ENCODE measurements at regions not wholly inside any gene's neighbourhood (a gene's known extent, or its start where the extent isn't known, plus 50 kb on each side); places are given as distances from the start of the nearest gene placed in this dataset.
"Not testable (repeated sequence)": the region's sequence is repeated elsewhere in the genome, so short reads cannot be mapped to it uniquely, and the experiment has no call there.

- DNase-seq (ENCODE audit: low read depth) = no peak
Observed at GRCh38 chr13:85216576-85216975, 582.6 kb downstream of the SLITRK6 start.

DNA sequence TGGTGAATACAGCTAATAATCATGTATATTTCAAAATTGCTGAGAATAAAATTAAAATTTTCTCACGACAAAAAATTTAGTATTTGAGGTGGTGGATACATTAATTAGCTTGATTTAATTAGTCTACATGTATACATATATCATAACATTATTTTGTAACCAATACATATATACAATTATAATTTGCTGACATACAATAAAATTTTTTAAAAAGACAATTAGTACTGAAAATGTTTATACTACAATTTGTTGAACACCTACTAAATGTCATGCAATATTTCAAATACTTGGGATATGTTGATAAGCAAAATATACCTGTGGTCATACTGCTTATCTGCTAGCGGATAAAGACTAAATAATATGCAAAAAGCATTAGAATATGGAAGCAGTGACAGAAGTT lies 586.5 kb downstream of the SLITRK6 start:
- DNase-seq (ENCODE audit: low read depth) = no peak

- no peak for DNase-seq (ENCODE audit: low read depth)
Observed at GRCh38 chr13:85204668-85205344, 594.4 kb downstream of the SLITRK6 start.

- DNase-seq (ENCODE audit: low read depth) = no peak
Observed at GRCh38 chr13:85197431-85197830, 601.8 kb downstream of the SLITRK6 start.

GRCh38 chr13:85194482-85194881 lies 604.7 kb downstream of the SLITRK6 start:
- no peak for DNase-seq (ENCODE audit: low read depth)

DNA sequence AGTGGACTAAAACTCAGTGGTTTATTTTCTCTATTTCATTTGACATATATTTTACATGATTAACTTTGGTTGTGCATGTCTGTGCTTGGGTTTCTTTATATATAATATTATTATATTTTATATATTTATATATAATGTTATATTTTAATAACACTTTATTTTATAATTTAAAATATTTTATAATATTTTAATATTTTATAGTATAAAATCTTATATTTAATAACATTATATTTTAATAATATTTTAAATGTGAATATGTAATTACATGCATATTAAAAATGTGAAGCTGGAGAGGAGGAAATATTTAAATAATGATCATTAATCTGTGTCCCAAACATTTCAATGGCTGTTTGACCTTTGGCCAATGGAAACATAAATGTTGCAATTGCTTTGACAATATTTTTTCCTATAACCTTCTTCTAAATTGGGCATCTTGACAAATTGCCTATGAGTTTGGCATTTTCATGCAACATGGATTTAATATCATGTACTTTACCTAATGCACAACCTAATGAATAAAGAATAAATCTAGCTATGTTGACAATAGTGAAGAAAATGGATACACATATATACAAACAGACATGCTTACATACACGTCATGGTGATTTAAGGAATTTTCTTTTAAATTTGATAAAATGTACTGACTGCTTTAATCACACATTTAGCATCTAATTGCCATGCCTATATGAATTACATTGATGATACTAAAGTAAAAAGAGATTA lies 607.1 kb downstream of the SLITRK6 start:
- no peak for DNase-seq (ENCODE audit: low read depth)

- no peak for DNase-seq (ENCODE audit: low read depth)
Observed at GRCh38 chr13:85186356-85187045, 612.7 kb downstream of the SLITRK6 start.

- no peak for DNase-seq (ENCODE audit: low read depth)
Observed at GRCh38 chr13:85174291-85174690, 624.9 kb downstream of the SLITRK6 start.

GRCh38 chr13:85170372-85170771 lies 628.8 kb downstream of the SLITRK6 start:
- no peak for DNase-seq (ENCODE audit: low read depth)

DNA sequence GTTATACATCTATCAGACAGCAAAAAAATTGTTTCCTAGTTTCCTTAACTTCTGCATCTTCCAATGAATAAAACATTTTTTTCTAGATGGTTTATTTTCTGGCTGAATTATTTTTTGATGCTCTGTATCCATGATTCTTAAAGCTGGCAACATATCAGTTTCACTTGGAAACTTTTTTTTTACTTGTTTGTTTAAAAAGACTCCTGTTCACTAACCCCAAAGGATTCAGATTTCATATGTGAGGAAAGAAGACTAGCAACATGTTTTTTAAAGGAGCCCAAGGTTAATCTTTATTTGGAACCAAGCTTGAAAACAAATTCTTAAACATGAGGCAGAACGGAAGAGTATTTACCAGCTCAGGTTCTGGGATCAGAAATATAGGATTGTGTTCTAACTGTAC lies 632.3 kb downstream of the SLITRK6 start:
- no peak for DNase-seq (ENCODE audit: low read depth)

DNA sequence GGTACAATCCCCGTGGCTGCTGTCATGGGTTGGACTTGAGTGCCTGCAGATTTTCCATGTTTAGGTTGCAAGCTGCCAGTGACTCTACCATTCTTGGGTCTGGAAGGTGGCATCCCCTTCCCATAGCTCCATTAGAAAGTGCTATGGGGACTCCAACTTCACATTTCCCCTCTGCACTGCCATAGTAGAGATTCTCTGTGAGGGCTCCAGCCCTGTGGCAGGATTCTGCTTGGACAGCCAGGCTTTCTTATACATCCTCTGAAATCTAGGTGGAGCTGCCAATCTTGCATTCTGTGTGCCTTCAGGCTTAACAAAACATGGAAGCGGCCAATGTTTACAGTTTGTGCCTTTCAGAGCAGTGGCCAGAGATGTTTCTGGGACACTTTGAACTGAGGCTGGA lies 636.2 kb downstream of the SLITRK6 start:
- no peak for DNase-seq (ENCODE audit: low read depth)

GRCh38 chr13:85148009-85148408 lies 651.2 kb downstream of the SLITRK6 start:
- no peak for DNase-seq (ENCODE audit: low read depth)

DNA sequence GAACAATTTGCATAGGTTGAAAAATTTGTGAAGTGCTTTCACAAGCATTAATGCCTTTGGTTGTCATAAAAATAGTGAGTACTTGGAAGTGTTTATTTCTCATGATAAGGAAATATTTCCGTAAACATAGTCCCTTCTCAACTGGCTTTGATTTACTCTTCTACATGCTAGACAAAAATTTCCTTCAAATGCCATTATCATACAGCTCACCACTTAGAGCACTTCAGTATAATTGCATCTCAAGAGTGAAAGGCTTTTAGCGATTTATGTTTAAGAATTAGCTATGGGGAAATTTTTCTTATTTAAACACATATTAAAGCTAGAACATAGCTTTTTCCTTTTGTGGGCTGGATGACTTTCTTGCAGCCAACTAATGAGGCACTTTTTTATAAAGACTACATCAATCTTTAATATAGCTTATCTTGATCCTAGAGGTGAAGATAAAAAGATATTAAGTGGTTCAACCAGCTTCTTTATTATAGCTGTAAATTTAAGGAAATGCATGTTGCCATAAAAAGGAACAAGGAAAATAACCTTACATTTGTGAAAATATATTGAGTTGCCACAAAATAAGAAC lies 656.8 kb downstream of the SLITRK6 start:
- no peak for DNase-seq (ENCODE audit: low read depth)

DNA sequence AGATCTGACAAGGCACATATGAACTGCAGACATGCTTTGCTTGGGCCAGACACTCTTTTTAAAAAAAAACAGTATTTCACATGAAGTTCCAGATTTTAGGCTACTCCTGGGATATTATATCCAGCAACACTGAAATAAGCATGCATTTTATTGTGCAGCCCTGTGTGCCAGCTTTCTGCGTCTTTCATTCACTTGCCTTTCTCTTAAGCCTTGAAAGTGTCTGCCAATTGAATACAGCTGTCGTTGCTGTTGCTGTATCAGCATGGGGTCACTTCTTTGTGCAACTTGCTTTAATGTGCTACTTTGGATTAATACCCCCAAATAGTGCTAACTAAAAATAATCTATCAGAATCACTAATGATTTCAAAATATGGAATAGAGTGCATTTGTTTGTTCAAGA lies 657.8 kb downstream of the SLITRK6 start:
- DNase-seq (ENCODE audit: low read depth) = no peak

- DNase-seq (ENCODE audit: low read depth) = no peak
Observed at GRCh38 chr13:85140192-85140591, 659.0 kb downstream of the SLITRK6 start.

DNA sequence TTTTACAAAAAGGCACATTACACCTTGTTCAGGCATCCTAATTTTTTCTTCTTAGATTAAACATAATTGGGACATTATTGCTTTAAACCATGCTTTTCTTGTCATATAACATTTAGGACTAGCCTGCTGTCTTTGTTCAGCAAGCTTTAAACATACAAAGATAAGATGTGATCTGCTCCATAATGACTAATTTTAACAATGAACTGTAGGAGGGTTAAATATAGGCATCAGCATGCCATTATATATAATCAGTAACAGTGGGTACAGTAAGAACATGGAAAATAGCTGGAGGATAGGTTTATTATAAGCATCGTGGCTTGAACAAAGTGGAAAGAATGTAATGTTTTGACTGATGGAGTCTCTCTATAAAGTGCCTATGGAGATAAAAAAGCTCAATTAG lies 661.7 kb downstream of the SLITRK6 start:
- DNase-seq (ENCODE audit: low read depth) = no peak

- no peak for DNase-seq (ENCODE audit: low read depth)
Observed at GRCh38 chr13:85132986-85133385, 666.2 kb downstream of the SLITRK6 start.

- not testable (repeated sequence) for DNase-seq (ENCODE audit: low read depth)
Observed at GRCh38 chr13:85123501-85123900, 675.7 kb downstream of the SLITRK6 start.

DNA sequence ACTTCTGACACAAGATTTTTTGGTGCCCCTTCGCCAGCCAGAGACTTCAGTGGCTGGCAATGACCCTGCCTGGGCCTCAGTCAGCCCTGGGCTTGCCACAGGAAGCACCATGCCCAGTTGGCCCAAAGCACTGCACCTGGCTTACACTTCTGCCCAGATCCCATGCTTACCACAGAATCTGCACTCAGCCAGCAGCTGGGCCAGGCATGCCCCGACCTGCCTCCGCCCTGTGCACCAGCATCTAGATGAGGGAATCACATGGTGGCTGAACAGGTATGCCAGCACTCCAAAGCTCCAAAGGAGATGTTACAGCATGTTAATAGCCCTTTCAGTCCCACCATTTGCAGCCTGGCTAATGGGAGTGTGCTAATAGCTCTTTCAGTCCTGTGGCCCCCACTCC lies 690.9 kb downstream of the SLITRK6 start:
- DNase-seq (ENCODE audit: low read depth) = no peak

- no peak for DNase-seq (ENCODE audit: low read depth)
Observed at GRCh38 chr13:85099245-85099644, 700.0 kb downstream of the SLITRK6 start.

DNA sequence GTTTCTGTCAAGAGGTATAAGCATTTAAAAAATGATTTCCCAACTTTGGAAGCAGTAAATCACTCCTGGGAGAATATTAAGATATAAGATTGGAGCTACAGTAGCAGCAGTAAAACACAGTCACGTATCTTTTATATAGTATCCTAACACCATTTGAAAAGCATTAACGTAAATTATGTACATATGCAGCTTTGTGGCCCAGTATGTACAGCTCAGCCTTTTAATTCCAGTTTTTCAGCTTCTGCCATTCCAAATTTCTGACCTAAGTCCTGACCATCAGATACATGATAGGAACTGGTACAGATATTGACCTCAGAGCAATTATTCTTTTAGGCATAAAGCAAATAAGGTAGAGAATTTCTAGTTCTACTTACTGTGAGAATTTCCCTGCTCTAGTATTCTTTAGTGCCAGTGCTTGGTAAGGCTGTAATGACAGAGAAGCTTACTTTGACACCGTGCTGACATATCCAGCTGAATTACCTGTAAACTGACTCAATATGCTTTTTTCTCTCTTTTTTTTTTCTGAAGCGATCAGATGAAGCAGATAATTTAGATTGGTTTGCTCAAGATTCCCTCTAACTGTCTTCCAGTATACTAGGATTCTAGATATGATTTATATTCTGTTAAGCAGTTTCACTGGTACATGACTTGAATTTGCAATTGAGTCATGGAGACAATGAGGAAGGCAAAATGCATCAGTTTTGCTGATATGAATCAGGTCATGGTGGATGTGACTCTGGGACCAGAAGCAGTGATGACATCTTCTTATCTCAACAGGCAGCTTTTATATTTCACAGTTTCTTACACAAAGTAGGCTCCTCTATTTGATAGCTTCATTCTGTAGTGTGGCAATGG lies 703.6 kb downstream of the SLITRK6 start:
- no peak for DNase-seq (ENCODE audit: low read depth)

GRCh38 chr13:85093808-85094207 lies 705.4 kb downstream of the SLITRK6 start:
- DNase-seq (ENCODE audit: low read depth) = no peak

Data from stimulated activated CD8-positive, alpha-beta memory T cell treated with anti-CD3 and anti-CD28 coated beads, Interleukin-4, amount 100 ng/mL, for 24 hours (primary cell).